ENCODE measurements at regions not wholly inside any gene's neighbourhood (a gene's known extent, or its start where the extent isn't known, plus 50 kb on each side); places are given as distances from the start of the nearest gene placed in this dataset.

GRCh38 chr2:240347949-240348500 lies 87.4 kb upstream of the GPC1 start:
- no peak for DNase-seq

DNA sequence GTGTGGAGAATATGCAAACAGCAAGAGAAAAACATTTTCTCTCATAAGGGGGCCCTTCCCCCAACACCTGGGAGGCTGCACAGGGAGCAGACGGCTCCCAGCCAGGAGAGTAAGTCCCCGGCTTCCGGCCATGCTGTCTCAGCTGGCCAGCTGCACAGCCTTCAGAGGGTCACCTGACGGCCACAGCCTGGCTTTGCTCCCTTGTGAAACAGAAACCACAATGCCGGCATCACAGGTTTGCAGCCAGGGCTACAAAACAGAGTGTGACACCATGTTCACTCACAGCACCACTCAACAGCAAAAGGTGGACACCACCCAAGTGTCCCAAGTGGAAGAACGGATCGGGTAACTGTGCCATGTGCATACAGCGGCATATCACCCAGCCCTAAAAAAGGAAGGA lies 86.9 kb upstream of the GPC1 start:
- no peak for DNase-seq

DNA sequence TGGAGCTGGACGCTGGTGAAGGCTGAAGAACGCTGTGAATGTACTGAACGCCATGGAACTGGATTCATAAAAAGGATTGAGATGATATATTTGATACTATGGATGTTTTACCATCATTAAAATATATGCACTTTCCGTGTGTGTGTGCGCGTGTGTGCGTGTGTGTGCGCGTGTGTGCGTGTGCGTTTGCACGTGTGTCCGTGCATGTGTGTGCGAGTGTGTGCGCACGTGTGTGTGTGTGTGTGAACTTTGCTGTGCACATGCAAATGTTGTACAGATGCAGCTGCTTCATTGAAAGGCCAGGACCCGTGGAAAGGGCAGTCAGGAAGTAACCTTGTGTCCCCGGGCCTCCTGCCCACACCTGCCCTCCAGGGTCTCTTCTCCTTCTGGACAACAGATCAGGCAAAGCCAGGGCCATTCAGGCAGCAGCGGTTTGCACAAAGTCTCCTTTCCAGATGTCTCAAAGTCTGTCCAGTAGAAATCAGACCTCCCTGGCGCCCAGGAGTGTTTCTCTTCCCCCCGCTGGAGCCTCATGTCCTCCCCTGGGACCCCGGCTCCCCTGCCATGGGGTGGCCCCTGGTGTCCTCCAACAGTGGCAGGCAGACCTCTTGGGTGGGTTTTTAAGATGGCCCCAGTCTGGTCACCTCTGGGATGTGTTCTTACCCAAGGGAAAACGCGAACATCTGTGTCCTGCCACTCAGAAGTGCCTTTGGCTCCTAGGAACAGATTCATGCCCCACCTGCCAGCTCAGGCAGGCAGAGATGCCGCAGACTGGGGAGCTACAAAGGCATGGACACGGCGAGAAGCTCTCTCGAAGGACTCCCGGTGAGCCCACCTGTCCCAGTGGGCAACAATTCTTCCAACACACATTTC lies 86.1 kb upstream of the GPC1 start:
- no peak for DNase-seq

DNA sequence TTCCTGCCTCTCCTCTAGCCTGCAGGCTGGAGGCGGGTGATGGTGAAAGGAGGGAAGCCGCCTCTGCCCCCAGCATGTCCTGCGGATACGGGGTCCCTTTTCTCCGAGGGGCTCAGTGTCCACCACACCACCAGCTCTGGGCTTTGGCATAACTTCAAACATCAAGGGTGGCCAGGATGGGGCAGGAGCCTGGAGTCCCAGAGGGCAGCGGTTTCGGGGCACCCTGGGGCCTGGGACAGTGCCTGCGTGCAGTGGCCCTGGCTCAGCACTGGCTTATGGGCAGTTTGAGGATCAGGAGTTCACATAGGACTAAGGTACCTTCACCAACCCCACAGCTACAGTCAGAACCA lies 85.5 kb upstream of the GPC1 start:
- no peak for DNase-seq

GRCh38 chr2:240350696-240351087 lies 84.8 kb upstream of the GPC1 start:
- DNase-seq: no peak

- DNase-seq: no peak
Observed at GRCh38 chr2:240351088-240351741, 84.2 kb upstream of the GPC1 start.

DNA sequence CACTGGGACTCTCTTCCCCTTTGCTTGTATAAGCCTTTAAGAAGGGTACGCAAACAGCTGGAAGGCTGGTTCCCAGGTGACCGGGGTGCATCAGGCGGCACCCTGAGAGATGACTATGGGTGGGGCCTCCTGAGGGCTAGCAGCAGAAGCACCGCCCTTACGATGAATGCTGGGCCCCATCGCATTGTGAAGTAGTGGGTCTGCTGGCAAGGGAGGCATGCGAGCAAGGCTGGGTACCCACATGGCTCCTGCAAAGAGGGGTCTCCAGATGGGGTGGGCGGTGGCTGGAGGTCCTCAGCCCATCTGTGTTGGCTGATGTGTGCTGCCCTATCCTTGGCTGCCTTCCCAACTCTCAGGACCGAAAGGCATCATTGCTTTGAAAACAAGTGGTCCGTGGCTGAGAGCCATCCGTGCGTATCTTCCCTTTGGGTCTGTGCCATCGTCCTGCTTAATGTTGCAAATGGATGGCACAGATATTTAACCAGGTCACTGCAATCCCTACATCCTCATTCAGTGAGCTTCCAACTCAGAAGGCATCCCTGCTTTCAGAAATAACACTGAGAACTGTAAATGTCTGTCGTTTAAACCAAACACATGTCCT lies 83.5 kb upstream of the GPC1 start:
- no peak for DNase-seq

DNA sequence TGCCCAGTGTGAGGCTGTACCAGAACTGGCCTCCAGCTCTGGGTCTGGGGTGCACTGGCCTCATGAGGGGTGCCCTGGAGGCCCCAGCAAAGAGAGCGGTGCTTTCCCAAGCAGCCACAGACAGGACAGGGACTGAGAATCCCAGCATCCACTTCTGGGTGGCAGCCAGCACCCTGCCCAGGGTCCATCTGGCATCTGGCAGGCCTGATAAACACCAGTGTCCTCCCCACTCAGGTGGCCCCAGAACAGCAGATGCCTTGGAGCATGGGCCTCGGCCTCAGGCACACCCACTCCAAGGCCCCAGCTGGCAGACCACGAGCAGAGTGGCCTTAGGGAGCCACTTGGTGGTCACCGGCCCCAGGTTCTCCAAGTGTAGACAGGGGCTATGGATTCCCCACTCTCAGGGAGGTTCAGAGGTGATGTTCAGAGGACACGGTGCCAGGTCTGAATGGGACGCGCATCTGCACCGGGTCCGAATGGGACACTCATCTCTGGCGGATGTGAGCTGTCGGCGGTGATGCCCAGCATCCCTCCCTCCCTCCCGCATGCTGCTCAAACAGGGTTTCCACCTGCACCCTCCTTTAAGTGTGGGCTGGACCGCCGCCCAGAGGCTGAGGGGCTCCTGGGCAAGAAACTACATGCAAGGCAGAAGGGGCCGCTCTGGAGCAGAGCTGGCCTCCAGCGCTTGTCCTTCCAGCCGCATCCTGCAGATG lies 82.2 kb upstream of the GPC1 start:
- no peak for DNase-seq

GRCh38 chr2:240353944-240354343 lies 81.5 kb upstream of the GPC1 start:
- no peak for DNase-seq

- DNase-seq: no peak
Observed at GRCh38 chr2:240355001-240355891, 80.2 kb upstream of the GPC1 start.

DNA sequence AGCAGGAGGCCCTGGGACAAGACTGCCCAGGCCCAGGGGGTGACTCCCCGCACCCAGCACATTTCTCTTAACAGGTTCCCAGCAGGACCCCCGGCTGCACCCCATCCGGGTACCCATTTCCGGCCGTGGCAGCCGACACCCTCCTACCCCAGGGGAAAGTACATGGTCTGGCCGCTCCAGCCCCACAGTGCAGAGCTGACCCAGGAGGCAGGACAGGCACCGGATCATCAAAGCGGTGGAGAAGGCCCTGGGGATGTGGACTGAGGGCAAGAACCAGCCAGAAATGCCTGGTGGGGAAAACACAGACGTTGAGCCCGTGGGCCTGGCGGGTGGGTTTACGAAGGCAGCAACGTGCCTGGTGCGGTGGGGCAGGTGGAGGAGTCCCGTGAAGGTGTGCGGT lies 79.5 kb upstream of the GPC1 start:
- no peak for DNase-seq

DNA sequence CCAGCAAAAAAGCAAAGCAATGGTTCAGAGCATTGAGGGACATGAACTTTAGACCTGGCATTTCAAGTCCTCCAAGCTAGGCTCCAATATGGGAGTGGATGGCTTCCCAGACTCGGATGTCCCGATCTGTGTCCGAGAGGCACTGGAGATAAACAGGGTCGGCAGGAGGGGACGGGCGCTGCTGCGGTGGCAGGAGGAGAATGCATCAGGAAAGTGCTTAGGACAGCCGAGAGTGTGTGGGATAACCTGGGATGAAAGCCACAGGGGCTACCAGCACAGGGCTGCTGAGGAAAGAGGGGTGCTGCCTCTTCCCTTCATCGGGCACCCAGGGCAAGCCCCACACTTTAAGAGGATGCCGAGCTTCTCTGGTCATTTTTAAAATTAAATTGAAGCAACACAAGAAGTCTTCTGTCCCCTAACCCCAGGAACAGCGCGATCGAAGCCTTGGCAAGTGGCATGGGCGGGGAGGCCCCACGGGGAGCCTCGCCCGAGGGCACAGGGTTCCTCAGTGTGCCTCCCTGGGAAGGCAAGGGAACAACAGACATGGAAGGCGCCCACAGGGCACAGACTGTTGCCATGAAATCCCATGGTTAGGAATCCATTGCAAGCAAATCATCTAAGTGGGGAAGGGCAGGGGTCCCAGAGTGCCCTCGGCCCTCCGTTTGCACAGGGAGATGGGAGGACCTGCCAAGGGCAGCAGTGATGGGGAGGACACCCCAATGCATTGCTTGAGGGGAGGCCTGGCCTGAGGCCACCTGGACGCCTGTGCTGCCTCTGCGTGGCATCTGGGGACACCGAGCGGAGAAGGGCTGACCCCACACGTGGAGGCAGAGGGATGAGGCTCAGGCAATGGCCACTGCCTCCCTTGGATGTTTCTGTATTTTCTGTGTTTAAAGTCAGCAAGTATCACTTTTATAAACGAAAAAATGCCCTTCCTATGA lies 78.5 kb upstream of the GPC1 start:
- no peak for DNase-seq

DNA sequence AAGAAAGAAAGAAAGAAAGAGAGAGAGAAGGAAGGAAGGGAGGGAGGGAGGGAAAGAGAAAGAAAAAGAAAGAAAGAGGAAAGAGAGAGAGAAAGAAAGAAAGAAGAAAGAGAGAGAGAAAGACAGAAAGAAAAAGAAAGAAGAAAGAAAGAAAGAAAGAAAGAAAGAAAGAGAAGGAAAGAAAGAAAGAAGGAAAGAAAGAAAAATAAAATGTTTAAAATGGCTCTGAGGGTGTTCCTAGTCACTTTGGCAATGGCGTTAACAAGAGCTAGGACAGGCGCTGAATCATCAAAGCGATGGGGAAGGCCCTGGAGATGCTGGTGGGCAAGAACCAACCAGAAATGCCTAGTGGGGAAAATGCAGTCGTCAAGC lies 77.8 kb upstream of the GPC1 start:
- no peak for DNase-seq

DNA sequence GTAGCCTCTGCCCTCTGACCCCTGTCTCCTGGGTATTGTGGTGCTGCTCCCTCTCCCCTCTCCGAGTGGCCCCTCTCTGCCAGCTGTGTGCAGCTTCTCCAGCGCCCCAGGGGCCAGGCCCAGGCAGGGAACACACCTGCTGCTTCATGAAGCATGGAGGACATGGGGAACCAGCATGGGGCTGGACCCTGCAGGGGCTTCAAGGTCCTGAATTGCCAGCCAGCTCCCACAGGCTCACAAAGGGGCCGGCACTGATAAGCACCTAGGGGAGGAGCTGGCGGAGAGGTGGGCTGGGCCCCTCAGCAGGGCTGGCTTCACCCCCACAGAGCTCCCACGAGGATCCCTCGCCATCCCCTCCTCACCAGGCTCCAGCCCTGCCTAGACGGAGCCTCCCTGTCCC lies 77.4 kb upstream of the GPC1 start:
- DNase-seq: no peak

DNA sequence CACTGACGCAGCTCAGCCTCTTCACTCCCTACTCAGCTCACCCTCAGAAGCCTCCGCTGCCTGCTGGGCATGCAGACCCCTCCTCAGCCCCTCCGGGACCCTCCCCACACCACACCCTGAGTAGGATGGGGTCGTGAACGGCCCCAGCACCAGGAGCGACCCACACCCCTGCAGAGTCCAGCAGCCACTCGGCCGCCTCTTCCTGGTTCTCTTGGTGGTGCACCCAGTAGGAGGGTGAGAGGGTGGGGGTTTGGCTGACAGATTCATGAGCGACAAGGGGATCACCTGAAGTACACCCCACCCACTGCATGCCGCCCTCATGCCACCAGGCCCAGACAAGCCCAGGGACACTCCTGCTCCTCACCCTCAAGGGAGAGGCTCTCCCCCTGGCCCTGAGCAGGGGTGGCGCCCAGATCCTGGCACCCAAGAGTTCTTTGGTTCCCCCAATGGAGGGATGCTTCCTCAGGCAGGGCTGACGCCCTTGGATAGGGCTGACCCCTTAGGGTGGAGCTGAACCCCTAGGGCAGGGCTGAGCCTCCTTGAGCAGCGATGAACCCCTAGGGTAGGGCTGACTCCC lies 76.6 kb upstream of the GPC1 start:
- DNase-seq: no peak

DNA sequence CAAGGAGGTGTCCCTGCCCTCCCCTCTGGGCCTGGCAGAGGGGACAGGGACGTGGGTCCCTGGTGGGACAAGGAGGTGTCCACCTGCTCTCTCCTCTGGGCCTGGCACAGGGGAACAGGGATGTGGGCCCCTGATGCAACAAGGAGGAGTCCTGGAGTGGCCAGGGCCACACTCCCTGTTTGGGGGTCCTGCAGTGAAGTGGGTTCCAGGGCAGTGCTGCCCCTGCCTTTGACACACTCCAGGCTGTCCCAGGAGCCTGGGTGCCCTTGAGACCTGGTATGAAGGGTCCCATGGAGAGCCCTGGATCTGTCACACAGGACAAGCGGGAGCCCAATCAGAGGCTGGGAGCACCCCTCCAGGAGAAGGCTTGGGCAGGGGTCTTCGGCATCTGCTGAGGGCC lies 75.8 kb upstream of the GPC1 start:
- no peak for DNase-seq

DNA sequence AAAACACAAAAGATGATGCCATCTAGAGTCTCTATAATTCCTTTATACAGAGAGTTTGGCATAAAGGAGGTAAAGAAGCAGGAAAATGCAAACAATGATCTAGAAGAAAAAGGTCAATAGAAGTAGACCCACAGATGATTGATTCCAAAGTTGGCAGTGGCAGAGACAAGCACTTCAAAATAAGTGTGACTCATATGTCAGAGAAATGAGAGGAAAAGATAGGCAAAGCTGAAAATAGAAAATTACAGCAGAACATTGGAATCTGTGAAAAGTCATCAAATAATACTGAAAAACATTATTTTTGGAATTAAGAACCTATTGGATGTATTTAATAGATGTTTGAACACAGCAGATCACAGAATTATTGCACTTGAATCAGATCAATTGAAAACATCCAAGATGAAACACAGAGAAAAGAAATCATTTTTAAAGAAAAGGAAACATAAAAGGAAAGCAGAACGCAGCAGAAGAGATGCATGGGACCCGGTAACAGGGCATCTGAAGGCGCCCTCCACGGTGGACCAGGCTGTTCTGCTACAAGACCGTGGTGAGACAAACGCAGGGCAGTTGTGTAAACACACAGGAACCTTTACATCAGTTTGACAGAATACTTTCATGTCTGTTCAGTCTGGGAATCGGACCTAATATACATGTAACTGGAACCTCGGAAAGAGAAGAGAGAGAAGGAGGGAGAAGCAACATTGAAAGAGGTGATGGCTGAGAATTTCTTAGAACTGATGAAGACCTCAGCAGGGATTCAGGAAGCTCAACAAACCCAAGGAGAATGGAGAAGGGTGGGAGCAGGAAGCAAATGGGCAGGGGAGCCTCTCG lies 74.6 kb upstream of the GPC1 start:
- DNase-seq: no peak

- DNase-seq: no peak
Observed at GRCh38 chr2:240362216-240362755, 73.2 kb upstream of the GPC1 start.
